Naive B cell (primary cell): ENCODE measurements at regions not wholly inside any gene's neighbourhood (a gene's known extent, or its start where the extent isn't known, plus 50 kb on each side); places are given as distances from the start of the nearest gene placed in this dataset.
"Not testable (repeated sequence)": the region's sequence is repeated elsewhere in the genome, so short reads cannot be mapped to it uniquely, and the experiment has no call there.

Experiments
- ATAC-seq, 2 donors: fragments of 150-1000 bp; cut with Tn5 transposase; 2 replicates each; pipeline ENCODE4 v1.10.0; 2021; ENCODE audit warnings: low read depth in 2 of 2, mild to moderate bottlenecking in 2 of 2, moderate library complexity in 2 of 2
- DNase-seq: peaks from one replicate; pipeline ENCODE4 v3.0.0; 2022
- H3K27ac Mint-ChIP-seq, 6 donors: one replicate each; pipeline ENCODE4 v1.8.0; 2020 to 2022; ENCODE audit warnings: mild to moderate bottlenecking in 6 of 6, mixed read lengths in 6 of 6, moderate library complexity in 5 of 6, inconsistent platforms in 2 of 6
- H3K27me3 Mint-ChIP-seq, 3 donors: one replicate each; pipeline ENCODE4 v1.8.0; 2021 to 2022; ENCODE audit warnings: mixed read lengths in 3 of 3, mild to moderate bottlenecking in 1 of 3
- H3K36me3 Mint-ChIP-seq, 2 donors: one replicate each; pipeline ENCODE4 v1.8.0; 2020 to 2022; ENCODE audit warnings: mixed read lengths in 2 of 2, inconsistent platforms in 1 of 2, mild to moderate bottlenecking in 1 of 2
- H3K4me1 Mint-ChIP-seq, 3 donors: one replicate each; pipeline ENCODE4 v1.8.0; 2020 to 2022; ENCODE audit warnings: mixed read lengths in 3 of 3, inconsistent platforms in 1 of 3, mild to moderate bottlenecking in 1 of 3, moderate library complexity in 1 of 3
- H3K4me3 Mint-ChIP-seq, 8 donors: one replicate each; pipeline ENCODE4 v1.8.0; 2020 to 2022; ENCODE audit warnings: mild to moderate bottlenecking in 8 of 8, mixed read lengths in 8 of 8, moderate library complexity in 8 of 8, inconsistent platforms in 2 of 8
- H3K9me3 Mint-ChIP-seq, 7 donors: one replicate each; pipeline ENCODE4 v1.8.0; 2020 to 2022; ENCODE audit warnings: mixed read lengths in 7 of 7, mild to moderate bottlenecking in 5 of 7, inconsistent platforms in 2 of 7, moderate library complexity in 1 of 7

DNA sequence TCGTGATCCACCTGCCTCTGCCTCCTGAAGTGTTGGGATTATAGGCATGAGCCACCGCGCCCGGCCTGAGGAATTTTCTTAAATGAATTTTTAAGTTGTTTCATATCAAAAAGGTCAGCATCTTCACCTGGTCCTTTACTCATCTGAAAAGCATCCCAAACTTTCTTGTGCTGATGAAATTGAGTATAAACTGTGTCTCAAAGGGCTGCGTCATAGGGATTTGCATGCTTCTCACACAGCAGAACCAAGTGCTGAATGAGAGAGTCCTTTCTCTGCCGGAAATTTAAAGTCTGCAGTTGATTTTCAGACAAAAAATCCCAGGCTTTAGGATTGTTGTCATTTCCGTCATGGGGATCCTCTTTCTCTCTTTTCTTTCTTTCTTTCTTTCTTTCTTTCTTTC, 200.5 kb upstream of the PLGLB1 start:
- H3K4me3 Mint-ChIP-seq, DNase-seq, H3K4me1 Mint-ChIP-seq, H3K36me3 Mint-ChIP-seq, H3K9me3 Mint-ChIP-seq, ATAC-seq, H3K27ac Mint-ChIP-seq: not testable (repeated sequence)
- peaks cover 0 to 30% (median 17%) of the 10 kb centered on the region in 3 donors for H3K27me3 Mint-ChIP-seq

DNA sequence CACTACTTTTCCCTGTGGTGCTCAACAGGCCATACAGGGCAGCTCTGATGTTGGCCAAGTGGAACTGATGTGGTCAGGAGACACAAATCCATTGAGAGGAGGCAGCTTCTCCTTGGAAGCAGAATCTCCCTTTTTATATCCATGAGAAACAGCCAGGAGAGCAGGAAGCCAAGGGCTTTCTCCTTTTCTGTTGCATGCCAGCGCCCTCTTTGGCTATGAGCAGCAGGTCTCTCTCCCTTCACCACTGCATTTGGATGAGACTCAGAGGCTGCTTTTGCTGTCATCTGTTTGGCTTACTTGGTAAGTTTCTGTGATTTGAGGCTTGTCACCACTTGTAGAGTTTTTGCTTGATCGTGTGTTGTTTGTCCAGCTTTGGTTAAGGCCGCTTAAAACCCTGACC, 202.2 kb upstream of the PLGLB1 start:
- H3K27me3 Mint-ChIP-seq = peaks cover 0 to 25% (median 17%) of the 10 kb centered on the region in 3 donors
- H3K27ac Mint-ChIP-seq, H3K4me1 Mint-ChIP-seq, DNase-seq, H3K4me3 Mint-ChIP-seq, H3K9me3 Mint-ChIP-seq, ATAC-seq, H3K36me3 Mint-ChIP-seq: not testable (repeated sequence)

DNA sequence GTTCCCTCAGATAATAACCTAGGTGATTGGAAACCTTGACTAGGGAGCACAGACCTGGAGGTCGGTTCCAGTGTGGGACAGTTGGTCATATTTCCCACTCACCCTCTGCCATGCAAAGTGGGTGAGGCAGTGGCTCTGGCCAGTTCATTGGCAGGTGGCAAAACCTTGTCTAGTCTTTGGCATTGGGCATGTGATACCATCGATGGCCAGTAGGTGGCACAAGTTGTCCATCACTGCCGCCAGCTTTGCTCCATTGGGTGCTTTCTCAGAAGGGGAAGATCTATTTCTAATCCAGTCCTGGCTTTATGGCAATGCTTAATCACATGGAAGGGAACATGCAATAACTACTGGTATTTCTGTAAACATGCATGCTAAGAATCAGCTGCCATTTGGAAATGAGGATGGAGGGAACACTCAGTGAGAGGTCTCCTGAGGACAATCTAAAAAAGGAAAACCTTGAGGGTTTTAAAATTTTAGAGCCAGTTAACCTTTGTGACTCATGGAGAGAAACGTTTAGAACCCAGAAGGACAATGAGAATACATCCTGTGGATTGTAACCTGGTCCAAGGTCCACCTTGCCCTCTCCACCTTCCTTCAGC, 207.5 kb upstream of the PLGLB1 start:
- H3K4me1 Mint-ChIP-seq, DNase-seq, H3K9me3 Mint-ChIP-seq, H3K27ac Mint-ChIP-seq, H3K36me3 Mint-ChIP-seq, H3K27me3 Mint-ChIP-seq, H3K4me3 Mint-ChIP-seq: not testable (repeated sequence)
- peak; percentile 61 to 73 for ATAC-seq

DNA sequence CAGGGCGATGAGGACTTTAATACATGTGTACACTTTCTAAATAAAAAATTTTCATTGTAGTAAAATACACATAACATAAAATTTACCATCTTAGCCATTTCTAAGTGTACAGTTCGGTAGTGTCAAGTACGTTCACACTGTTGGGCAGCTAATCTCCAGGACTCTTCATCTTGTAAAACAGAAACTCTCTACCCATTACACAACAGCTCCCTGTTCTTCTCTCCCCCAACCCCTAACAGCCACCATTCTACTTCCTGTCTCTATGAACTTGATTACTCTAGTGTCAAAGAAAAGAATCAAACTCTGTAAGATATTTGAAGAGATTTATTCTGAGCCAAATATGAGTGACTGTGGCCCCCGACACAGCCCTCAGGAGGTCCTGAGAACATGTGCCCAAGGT, 208.3 kb upstream of the PLGLB1 start:
- H3K27ac Mint-ChIP-seq, H3K36me3 Mint-ChIP-seq, ATAC-seq, H3K9me3 Mint-ChIP-seq, DNase-seq, H3K4me1 Mint-ChIP-seq, H3K27me3 Mint-ChIP-seq, H3K4me3 Mint-ChIP-seq: not testable (repeated sequence)

DNA sequence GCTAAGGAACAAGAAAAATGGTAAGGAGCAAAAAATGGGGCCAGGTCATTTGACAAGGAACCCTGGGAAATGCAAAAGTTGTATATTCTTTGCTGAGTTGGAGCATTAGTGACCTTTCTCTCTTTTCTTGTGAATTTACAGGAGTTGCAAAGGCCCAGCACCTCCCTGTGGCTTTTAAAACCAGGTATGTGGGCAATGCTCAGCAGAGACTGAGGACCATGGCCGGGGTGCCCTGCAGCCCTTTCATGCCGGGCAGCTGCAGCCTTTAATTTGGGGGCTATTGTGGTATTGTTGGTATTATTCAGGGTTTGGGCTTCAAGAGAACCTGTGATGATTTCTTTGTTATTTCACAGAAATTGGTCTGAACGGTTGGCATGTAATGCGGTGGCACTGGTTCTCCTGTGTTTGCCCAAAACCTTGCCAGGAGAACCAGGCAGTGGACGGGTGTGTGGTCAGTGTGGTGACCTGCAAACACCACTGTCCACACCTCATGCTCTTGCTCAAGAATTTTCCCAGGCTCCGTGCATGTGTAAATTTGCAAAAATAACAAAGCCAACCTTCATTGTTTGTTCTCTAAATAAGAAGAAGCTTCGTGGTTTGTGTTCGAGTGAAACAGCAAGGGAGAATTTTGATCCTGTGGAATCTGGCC, 213.8 kb upstream of the PLGLB1 start:
- H3K27me3 Mint-ChIP-seq, H3K27ac Mint-ChIP-seq, H3K4me1 Mint-ChIP-seq, H3K36me3 Mint-ChIP-seq, DNase-seq, H3K4me3 Mint-ChIP-seq, H3K9me3 Mint-ChIP-seq, ATAC-seq: not testable (repeated sequence)

DNA sequence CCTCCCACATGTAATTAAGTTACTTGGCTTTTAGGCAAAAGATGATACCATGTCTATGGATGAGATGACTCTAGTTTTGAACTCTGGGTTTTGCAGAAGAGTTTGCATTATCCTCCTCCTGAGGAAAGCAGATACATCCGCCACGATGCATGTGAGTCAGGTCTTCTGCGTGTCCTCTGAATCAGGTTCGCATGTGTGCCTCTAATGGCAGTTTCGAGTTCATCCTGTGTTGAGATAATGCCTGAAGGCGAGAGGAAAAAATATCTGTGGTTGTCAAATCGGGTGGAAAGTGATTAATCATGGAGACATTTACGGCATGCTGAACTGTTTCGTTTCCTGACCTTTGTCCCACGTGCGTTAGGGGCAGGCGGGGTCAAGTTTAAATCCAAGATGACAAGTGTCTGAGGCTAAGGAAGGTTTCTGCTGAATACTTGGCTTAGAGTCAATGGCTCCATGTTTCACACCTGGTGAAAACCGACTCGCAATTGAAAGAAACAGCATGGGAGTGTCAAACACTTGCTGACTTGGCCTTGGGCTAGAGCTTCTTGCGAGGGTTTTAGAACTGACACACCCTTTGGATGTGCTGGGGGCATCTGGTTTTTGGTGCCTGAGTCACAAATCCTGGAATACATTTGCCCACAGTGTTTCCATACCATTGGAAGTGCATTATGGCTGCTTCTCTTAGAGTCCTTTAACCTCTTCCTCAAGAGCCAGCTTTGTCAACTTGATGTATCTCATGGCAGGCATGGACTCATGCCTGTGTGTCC, 216.1 kb upstream of the PLGLB1 start:
- H3K9me3 Mint-ChIP-seq, H3K4me1 Mint-ChIP-seq, H3K27me3 Mint-ChIP-seq, DNase-seq, ATAC-seq, H3K4me3 Mint-ChIP-seq, H3K27ac Mint-ChIP-seq, H3K36me3 Mint-ChIP-seq: not testable (repeated sequence)

DNA sequence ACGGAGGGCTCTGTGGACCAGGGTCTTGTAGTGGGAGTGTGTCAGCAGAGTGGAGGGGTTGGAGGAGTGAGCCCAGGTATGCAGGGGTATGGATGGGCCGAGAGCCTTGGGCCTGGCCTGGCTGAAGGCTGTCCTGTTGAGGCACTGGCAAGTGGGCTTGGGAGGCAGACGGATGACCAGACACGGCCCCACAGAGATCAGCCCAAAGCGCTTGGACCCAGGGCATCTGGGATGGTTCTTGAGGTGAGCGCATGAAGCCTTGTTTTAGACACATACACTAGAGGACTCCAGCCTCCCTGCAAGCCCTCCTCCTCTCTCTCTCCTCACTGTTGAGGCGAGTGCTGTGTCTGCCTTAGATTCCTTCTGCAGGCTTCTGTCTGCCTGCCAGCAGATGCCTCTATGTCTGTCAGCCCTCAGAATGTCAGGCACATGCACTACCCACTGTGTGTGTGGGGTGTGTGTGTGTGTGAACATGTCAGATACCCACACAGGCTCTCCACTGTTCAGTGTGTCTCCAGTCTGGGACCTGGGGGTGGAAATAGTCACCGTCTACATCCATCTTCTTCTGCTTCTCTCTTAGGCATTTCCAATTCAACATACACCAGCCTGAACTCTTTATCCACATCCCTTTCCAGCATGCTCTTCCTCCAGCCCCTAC, 218.0 kb upstream of the PLGLB1 start:
- not testable (repeated sequence) for H3K36me3 Mint-ChIP-seq, ATAC-seq, H3K4me1 Mint-ChIP-seq, H3K27ac Mint-ChIP-seq, H3K27me3 Mint-ChIP-seq, DNase-seq, H3K9me3 Mint-ChIP-seq, H3K4me3 Mint-ChIP-seq

DNA sequence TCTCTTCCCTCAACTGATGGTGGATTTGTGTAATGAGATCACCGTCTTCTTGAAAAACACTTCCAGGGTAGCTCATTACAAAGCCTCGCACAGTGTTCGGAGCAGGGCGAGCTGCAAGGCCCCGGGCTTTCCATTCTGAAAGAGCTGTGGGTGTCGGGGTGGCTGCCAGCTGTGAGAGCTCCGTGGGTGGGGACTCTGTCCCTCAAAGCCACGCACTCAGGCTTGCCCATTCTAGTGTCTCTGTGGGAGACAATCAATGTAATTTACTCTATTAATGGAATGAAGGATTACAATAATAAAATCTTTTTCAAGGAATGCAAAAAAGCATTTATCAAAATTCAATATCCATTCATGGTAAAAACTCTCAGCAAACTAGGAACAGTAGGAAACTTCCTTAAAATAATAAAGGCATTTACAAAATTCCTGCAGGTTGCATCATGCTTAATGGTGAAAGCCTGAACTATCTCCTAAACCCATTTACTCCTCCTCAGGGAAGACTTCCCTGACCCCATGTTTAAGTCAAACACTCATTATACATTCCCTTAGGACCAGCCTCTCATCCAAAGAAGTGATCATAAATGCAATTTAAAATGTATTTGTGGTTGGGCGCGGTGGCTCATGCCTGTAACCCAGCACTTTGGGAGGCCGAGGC, 224.5 kb upstream of the PLGLB1 start:
- not testable (repeated sequence) for ATAC-seq, H3K9me3 Mint-ChIP-seq, DNase-seq, H3K27me3 Mint-ChIP-seq, H3K4me3 Mint-ChIP-seq, H3K27ac Mint-ChIP-seq, H3K36me3 Mint-ChIP-seq, H3K4me1 Mint-ChIP-seq

DNA sequence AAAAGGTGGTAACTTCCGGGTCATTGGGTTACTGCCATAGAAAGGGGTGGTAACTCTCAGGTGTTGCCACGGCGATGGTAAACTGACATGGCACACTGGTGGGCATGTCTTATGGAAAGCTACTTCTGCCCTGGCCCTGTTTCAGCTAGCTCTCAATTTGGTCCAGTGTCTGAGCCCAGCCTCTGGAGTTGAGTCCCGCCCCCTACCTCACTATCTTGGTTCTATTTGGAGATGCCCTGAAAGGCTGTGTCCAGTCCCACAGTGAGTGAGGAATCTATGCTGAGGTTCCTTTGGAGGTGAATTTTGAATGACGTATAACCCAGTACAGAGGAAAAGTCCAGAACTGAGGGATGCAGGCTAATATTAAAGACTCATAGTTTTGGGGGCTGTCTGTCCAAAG, 230.4 kb upstream of the PLGLB1 start:
- not testable (repeated sequence) for H3K4me1 Mint-ChIP-seq, H3K27me3 Mint-ChIP-seq, H3K9me3 Mint-ChIP-seq, ATAC-seq, DNase-seq, H3K27ac Mint-ChIP-seq, H3K36me3 Mint-ChIP-seq, H3K4me3 Mint-ChIP-seq

DNA sequence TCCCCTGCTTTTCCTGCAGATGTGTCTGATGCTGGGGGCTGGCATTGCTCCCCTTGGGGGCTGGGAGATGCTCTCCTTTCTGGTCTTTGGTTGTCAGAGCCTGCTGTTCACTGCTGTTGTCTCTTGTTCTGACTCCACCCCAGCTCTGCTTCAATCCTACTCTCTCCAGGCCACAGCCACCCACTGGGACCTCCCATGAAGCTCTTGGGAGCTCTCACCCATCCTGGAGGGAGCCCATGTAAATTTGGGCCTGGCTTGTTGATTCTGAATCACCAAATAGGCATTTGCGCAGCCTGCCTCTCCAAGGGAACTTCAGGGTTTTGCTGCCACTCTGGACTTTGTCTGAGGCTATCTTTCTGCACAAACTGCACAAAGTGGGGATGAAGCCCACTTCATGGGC, 232.9 kb upstream of the PLGLB1 start:
- not testable (repeated sequence) for H3K9me3 Mint-ChIP-seq, H3K27ac Mint-ChIP-seq, H3K36me3 Mint-ChIP-seq

DNA sequence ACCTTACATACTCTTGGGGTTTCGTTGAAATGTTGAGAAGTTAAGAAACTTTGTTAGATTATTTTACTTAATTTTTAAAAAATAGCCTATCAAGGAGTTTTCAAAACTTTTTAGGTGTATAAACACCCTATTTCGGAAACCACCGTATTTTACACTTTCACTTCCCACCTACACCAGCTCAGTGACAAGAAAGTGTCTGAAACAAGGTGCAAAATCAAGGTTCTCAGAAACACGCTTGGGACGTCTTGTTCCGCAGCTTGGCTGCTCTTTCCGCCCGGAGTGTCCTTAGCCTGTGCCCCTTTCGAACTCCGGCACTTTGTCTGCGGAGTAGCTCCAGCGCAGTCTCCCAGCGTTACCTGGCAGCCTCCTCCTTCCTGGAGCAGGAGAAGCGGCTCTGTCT, 233.8 kb upstream of the PLGLB1 start:
- not testable (repeated sequence) for DNase-seq, H3K4me3 Mint-ChIP-seq

More for the DNA sequence above, 232.9 kb upstream of the PLGLB1 start:
- DNase-seq, H3K4me1 Mint-ChIP-seq, H3K27me3 Mint-ChIP-seq, H3K4me3 Mint-ChIP-seq, ATAC-seq: not testable (repeated sequence)

DNA sequence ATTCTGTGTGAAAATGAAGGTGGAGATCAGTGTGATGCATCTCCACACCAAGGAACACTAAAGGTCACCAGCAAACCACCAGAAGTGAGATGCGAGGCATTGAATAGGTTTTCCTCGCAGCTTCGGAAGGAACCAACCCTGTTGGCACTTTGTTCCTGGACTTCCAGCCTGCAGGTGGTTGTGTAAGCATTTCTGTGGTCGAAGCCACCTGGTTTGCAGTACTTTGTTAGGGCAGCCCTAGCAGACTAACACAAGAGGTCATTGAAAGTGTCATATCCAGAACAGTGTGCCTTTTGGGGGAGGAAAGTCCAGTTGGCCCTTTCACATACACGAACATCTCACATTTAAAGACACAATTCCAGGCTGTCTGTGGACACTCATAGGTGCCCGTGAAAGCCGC, 237.2 kb upstream of the PLGLB1 start:
- H3K4me1 Mint-ChIP-seq, DNase-seq, H3K36me3 Mint-ChIP-seq, ATAC-seq, H3K27me3 Mint-ChIP-seq, H3K27ac Mint-ChIP-seq, H3K9me3 Mint-ChIP-seq, H3K4me3 Mint-ChIP-seq: not testable (repeated sequence)

More for the DNA sequence above, 233.8 kb upstream of the PLGLB1 start:
- not testable (repeated sequence) for H3K36me3 Mint-ChIP-seq, H3K9me3 Mint-ChIP-seq, H3K27me3 Mint-ChIP-seq, H3K27ac Mint-ChIP-seq, H3K4me1 Mint-ChIP-seq
- ATAC-seq = peak; percentile 39 to 75

DNA sequence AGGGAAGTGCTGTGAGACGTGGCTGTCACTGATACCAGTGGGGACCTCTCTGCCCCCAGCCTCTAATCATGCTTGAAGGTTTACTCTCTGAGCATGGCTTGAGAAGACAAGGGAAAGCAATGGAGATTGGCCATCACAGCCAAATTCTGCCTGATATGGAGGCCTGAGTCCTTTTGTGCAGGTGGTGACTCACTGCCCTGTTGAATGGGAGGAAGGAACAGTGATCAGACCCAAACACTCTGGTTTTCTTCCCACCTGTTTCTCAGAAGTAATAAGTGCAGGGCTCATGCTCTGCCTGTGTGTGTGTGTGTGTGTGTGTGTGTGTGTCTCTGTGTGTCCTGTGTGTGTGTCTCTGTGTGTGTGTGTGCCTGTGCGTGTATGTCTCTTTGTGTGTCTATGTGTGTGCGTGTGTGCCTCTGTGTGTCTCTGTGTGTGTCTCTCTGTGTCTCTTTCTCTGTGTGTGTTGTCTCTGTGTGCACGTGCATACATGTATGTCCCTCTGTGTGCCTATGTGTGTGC, 240.6 kb upstream of the PLGLB1 start:
- H3K27ac Mint-ChIP-seq = peak overlapping the region in 2 of 6 donors; percentile 7 to 77
- not testable (repeated sequence) for DNase-seq, H3K27me3 Mint-ChIP-seq, H3K36me3 Mint-ChIP-seq, ATAC-seq, H3K9me3 Mint-ChIP-seq, H3K4me1 Mint-ChIP-seq, H3K4me3 Mint-ChIP-seq
